ENCODE measurements at regions not wholly inside any gene's neighbourhood (a gene's known extent, or its start where the extent isn't known, plus 50 kb on each side); places are given as distances from the start of the nearest gene placed in this dataset.
"Not testable (repeated sequence)": the region's sequence is repeated elsewhere in the genome, so short reads cannot be mapped to it uniquely, and the experiment has no call there.

DNA sequence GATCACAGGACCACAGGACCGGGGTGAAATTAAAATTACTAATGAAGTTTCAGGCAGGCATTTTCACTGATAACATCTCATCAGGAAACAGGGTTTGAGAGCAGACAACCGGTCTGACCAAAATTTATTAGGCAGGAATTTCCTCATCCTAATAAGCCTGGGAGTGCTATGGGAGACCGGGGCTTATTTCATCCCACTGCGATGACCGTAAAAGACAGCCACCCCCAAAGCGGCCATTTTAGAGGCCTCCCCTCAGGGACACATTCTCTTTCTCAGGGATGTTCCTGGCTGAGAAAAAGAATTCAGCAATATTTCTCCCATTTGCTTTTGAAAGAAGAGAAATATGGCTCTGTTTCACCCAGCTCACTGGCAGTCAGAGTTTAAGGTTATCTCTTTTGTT is 197.2 kb upstream of the MYLIP start:
- TF ChIP-seq, protein P1, sequence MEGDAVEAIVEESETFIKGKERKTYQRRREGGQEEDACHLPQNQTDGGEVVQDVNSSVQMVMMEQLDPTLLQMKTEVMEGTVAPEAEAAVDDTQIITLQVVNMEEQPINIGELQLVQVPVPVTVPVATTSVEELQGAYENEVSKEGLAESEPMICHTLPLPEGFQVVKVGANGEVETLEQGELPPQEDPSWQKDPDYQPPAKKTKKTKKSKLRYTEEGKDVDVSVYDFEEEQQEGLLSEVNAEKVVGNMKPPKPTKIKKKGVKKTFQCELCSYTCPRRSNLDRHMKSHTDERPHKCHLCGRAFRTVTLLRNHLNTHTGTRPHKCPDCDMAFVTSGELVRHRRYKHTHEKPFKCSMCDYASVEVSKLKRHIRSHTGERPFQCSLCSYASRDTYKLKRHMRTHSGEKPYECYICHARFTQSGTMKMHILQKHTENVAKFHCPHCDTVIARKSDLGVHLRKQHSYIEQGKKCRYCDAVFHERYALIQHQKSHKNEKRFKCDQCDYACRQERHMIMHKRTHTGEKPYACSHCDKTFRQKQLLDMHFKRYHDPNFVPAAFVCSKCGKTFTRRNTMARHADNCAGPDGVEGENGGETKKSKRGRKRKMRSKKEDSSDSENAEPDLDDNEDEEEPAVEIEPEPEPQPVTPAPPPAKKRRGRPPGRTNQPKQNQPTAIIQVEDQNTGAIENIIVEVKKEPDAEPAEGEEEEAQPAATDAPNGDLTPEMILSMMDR (conservative IDR thresholded peaks at IDR 0.05; ENCODE audit: low read depth, low read length): not testable (repeated sequence)
- TF ChIP-seq EZH2phosphoT487 (IDR thresholded peaks at IDR 0.05; ENCODE audit: borderline replicate concordance, low read length): not testable (repeated sequence)
